GM10266 (cell line): ENCODE measurements at regions not wholly inside any gene's neighbourhood (a gene's known extent, or its start where the extent isn't known, plus 50 kb on each side); places are given as distances from the start of the nearest gene placed in this dataset.
"Not testable (repeated sequence)": the region's sequence is repeated elsewhere in the genome, so short reads cannot be mapped to it uniquely, and the experiment has no call there.

Experiments
- DNase-seq: peaks from one replicate; pipeline ENCODE4 v3.0.0; 2012; ENCODE audit errors: extremely low spot score
- CTCF ChIP-seq: IDR thresholded peaks from 2 replicates; pipeline ENCODE4 v1.5.1; 2012; ENCODE audit warnings: mild to moderate bottlenecking, low read depth; ENCODE audit not compliant: control insufficient read depth, insufficient read depth; ENCODE audit errors: missing control alignments

- DNase-seq, result no peak
- TF ChIP-seq CTCF, result no peak
These were observed 1730.1 kb downstream of the SLITRK5 start for GRCh38 chr13:89401264-89401675.

DNA sequence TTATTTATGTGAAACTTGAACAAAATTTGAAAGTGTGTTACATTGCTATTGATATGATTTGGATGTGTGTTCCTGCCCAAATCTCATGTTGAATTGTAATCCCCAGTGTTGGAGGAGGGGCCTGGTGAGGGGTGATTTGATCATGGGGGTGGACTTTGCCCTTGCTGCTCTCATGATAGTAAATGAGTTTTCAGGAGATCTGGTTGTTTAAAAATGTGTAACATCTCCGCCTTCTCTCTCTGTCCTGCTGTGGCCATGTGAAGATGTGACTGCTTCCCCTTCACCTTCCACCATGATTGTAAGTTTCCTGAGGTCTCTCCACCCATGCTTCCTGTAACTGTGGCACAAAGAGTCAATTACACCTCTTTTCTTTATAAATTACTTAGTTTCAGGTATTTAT lies 1731.0 kb downstream of the SLITRK5 start:
- no peak for TF ChIP-seq CTCF
- DNase-seq, result no peak

DNA sequence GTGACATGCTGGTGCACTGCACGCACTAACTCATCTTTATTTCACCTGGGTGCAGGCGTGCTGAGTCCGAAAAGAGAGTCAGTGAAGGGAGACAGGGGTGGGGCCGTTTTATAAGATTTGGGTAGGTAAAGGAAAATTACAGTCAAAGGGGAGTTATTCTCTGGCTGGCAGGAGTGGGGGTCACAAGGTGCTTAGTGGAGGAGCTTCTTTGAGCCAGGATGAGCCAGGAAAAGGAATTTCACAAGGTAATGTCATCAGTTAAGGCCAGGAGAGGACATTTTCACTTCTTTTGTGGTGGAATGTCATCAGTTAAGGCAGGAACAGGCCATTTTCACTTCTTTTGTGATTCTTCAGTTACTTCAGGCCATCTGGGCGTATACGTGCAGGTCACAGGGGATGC lies 1734.9 kb downstream of the SLITRK5 start:
- not testable (repeated sequence) for DNase-seq

- TF ChIP-seq CTCF, result no peak
- no peak for DNase-seq
These were observed 1736.2 kb downstream of the SLITRK5 start for GRCh38 chr13:89407357-89407756.

- no peak for DNase-seq
- TF ChIP-seq CTCF, result no peak
These were observed 1761.8 kb downstream of the SLITRK5 start for GRCh38 chr13:89432997-89433396.

GRCh38 chr13:89434624-89435023 lies 1763.5 kb downstream of the SLITRK5 start:
- not testable (repeated sequence) for DNase-seq

- no peak for TF ChIP-seq CTCF
- DNase-seq, result no peak
These were observed 1783.5 kb downstream of the SLITRK5 start for GRCh38 chr13:89454681-89455080.

DNA sequence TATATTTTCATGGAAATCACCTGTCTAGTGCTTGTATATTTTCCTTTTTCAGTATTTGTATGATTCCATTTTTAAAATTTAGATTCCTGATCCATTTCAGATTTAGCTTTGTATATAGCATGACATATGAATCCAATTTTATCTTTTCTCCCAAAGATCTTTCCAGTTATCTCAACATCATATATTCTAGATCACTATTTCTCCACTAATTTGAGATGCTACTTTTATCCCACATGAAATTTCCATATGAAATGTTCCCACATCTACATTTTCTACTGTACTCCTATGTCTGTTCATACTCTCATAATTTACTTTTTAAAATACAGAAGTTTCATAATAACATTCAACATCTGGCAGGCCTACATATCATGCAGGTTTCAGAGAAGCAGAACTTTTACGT lies 1784.1 kb downstream of the SLITRK5 start:
- TF ChIP-seq CTCF, result no peak

More for the DNA sequence above, 1784.1 kb downstream of the SLITRK5 start:
- DNase-seq, result no peak
